HG02642 (cell line): ENCODE measurements at regions not wholly inside any gene's neighbourhood (a gene's known extent, or its start where the extent isn't known, plus 50 kb on each side); places are given as distances from the start of the nearest gene placed in this dataset.
A peak's percentile ranks its signal among the peaks of the same experiment; 100 is the strongest.

Experiments used
- ATAC-seq: cut with Tn5 transposase; IDR thresholded peaks from one replicate; pipeline ENCODE4 v1.9.1; 2021; ENCODE audit warnings: mild to moderate bottlenecking; ENCODE audit not compliant: unreplicated experiment, poor library complexity

- no peak for ATAC-seq
Measured at GRCh38 chr4:110675426-110675825, 52.5 kb upstream of the PITX2 start.

DNA sequence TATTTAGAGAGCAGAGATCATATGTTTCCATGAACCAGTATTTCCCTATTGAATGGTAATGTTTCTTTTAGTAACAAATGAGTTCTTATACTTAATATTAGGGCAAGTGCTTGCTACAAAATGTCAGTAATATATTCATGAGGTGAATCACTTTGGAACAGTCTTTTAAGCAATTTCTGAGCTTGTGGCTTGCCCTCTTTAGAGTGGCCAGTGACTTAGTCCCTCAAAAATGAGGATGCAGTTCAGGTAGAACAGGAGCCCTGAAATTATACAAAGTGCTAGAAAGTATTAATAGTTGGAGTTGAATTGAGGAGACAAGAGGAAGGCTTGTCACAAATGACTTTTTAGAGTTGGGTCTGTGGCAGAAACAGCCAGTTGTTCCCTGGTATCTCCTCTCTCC lies 53.4 kb upstream of the PITX2 start:
- no peak for ATAC-seq

GRCh38 chr4:110678517-110679227 lies 55.8 kb upstream of the PITX2 start:
- ATAC-seq = no peak

GRCh38 chr4:110680265-110680664 lies 57.4 kb upstream of the PITX2 start:
- no peak for ATAC-seq

DNA sequence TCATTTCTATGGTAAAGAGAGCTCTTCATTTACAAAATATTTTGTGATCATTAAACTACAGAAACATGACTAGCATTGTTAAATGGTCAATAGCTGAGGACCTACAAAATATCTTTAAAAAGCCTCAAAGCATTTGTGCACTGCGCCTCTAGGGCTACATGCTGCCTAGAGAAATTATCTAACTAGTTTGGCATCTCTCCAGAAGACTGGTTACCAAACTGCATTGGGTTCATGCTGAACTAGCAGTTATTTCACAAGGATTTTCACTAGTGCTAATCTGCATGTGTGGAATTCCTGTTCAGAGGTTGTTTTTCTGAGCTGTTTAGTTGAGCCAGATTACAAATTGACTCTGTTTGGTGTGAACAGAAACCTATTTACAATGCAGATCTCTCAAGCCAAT lies 58.5 kb upstream of the PITX2 start:
- ATAC-seq = no peak

DNA sequence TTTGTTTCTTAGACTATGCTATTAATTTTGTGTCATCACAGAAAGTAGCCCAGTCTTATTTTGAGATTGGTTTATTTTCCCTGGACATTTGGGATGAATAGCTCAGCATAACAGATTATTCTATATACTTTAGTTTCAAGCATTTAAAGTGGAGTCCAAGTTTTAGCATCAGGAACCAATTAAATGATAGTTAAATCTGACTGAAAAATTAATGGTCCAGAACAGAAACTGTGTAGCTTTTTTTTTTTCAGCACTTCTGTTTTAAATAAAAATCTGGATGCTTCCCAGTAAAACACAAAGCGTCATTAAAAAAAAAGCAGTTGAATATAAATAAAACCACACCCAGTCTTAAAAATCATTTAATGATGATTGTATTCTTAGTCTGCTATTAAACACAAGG lies 59.4 kb upstream of the PITX2 start:
- ATAC-seq = no peak

- ATAC-seq = no peak
Measured at GRCh38 chr4:110683601-110684000, 60.7 kb upstream of the PITX2 start.

DNA sequence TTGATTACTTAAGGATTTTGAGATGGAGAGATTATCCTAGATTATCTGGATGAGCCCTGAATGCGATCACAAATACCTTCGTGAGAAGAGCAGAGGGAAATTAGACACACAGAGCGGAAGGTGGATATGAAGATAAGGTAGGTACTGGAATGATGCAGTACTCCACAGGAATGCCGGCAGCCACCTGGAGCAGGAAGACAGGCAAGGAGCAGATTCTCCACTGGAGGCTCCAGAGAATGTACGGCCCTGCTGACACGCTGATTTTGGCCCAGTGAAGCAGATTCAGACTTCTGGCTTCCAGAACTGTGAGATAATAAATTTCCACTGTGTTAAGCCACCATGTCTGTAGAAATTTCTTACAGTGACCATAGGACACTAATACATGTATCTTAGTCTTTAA lies 79.4 kb upstream of the PITX2 start:
- ATAC-seq = no peak

- peak; percentile 64 for ATAC-seq
Measured at GRCh38 chr4:110704748-110705439, 82.0 kb upstream of the PITX2 start.

- no peak for ATAC-seq
Measured at GRCh38 chr4:110705440-110705782, 82.5 kb upstream of the PITX2 start.

DNA sequence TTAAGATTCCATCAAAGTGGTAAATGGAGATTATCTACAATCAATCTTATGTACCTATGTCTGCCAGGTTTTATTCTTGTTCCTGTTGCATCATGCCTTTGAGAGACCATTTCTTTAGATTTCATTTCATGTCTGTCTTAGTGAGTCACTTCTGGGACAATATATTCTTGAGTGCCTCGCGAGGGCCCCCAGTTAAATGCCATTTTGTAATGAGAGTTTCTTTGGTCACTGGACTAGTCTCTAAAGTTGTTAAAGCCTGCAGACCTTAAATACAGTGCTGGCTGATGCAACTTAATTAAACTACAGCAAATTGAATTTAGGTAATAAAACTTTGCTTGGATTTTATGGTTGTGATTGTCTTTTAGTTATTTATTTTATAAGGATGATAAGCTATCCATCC lies 87.2 kb upstream of the PITX2 start:
- ATAC-seq = no peak

- ATAC-seq = no peak
Measured at GRCh38 chr4:110712486-110712885, 89.6 kb upstream of the PITX2 start.

- ATAC-seq = no peak
Measured at GRCh38 chr4:110730318-110730717, 107.4 kb upstream of the PITX2 start.

- ATAC-seq = no peak
Measured at GRCh38 chr4:110733901-110734300, 111.0 kb upstream of the PITX2 start.

DNA sequence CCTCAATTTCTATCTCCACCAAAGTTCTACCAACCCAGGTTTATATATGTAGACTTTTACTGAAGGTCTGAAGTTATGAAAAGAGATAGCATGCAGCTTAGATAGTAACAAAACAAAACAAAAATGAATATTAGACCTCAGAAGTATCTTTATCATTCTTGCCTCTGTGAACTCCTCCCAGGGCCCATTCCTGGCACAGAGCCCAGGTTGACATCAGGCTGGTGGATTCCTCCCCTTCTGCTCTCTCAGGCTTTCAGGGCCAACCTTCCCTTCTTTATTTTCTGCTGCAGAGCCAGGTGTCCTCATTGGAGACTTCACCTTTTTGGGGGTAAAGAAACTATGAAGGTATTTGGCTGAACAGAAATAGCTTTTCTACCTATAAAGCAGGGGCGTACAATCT lies 112.8 kb upstream of the PITX2 start:
- ATAC-seq = no peak

DNA sequence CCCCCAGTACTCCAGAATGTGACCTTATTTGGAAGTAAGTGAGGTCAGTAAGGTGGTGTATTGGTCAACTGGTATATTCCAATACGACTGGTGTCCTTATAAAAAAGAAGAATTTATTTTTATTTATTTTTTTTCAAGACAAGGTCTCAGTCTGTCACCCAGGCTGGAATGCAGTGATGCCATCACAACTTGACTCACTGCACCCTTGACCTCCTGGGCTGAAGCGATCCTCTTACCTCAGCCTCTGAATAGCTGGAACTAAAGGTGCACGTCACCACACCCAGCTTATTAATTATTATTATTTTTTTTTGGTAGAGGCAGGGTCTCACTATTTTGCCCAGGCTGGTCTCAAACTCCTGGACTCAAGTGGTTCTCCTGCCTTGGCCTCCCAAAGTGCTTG lies 115.1 kb upstream of the PITX2 start:
- no peak for ATAC-seq

DNA sequence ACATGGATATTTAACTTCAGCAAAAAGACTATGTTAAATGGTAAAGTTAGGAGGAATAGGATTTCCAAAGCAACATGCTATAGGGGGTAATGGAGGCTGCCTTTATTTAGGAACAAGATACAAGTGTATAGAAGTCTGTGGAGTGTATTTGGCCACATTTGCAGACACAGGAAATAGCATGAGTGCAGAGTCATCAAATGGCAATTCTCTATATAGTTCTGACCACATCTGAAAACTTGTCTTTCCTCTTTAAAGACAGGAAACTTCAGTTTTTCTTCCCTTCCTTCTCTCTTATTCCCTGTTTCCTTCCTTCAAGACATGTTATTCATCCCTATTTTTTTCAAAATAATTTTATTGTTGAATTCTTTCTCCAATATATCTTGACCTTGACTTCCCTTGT lies 119.3 kb upstream of the PITX2 start:
- no peak for ATAC-seq

DNA sequence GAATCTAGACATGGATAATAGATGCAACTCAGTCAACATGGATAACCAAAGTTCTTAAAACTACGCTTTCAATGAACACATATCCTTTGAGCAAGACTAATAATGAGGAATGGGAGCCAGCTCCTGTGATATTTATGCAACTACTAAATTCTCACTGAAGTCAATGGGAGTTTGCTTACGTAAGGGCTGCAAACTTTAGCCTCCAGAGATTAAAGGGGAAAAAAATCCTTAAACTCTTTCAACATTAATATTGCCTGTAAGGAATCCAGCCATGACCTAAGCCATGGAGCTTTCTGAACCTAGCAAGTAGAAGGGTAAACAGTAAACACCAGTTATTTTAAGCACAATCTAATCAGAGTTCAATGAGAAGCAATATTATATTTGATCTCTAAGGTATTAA lies 125.2 kb upstream of the PITX2 start:
- no peak for ATAC-seq

GRCh38 chr4:110751183-110751582 lies 128.3 kb upstream of the PITX2 start:
- no peak for ATAC-seq

- no peak for ATAC-seq
Measured at GRCh38 chr4:110751986-110752385, 129.1 kb upstream of the PITX2 start.

DNA sequence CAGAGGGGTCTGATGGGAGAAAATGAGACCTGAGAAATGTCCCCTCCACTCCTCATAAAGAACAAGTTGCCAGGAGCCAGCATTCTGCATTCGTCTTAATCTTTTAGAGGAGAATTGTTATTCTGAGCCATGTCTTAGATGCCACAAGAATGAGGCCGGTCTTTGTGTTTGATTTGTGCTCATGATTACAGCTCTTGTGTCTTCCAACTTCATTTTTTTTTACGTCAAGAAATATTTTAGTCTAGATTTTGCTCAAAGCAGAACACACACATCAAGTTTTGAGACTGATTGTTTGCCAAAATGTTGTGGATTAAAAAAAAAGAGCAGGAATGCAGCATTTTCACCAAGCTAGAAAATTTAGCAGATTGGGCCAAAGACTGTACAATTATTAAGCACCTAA lies 130.6 kb upstream of the PITX2 start:
- ATAC-seq = no peak

DNA sequence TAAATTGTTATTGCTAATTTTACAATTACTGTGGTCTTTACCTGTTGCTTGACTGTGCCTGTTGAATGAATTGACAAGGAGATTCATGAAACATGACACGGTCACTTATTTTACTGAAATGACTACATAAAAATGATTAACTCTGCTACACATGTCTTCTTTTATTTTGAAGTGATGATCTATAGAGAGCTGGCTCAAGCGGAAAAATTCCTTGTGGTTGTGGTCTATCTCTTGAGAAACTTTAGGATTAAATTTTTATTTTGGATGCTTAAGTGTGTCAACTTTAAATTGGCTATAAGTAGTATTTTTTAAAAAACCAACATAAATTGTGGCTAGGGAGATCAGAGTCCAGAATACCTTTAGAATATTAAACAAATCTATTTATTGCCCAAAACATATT lies 131.8 kb upstream of the PITX2 start:
- no peak for ATAC-seq
